ENCODE measurements at regions not wholly inside any gene's neighbourhood (a gene's known extent, or its start where the extent isn't known, plus 50 kb on each side); places are given as distances from the start of the nearest gene placed in this dataset.
"Not testable (repeated sequence)": the region's sequence is repeated elsewhere in the genome, so short reads cannot be mapped to it uniquely, and the experiment has no call there.

DNA sequence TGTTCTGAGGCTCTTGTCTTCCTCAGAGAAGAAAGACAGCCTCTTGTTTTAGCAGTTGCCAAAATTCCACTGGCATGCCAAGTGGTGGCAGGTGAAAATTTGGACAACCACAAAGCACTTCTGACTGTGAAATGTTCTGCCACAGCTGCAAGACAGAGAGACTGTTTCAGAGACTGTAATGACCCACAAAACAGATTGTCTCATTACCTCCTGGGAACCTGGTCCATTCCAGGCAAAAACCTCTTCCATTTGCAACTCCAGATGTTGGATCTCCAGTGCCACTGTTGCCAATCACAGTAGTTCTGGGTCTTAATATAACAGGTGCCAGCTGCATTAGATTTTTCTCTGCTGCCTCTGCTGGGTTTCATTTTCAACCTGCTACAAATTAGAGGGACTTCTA lies 911.5 kb downstream of the UQCRFS1 start:
- DNase-seq (ENCODE audit: extremely low spot score): no peak
- H3K36me3 ChIP-seq (ENCODE audit: insufficient read depth): no peaks in the 10 kb centered on the region
- H3K27ac ChIP-seq (ENCODE audit: low read depth): no peak overlapping the region
- no peak overlapping the region for H3K4me3 ChIP-seq (ENCODE audit: low read depth, low read length)
- H3K4me1 ChIP-seq (ENCODE audit: insufficient read depth): no peaks in the 10 kb centered on the region

GRCh38 chr19:28299649-28300048 lies 913.3 kb downstream of the UQCRFS1 start:
- no peaks in the 10 kb centered on the region for H3K36me3 ChIP-seq (ENCODE audit: insufficient read depth)
- no peak for DNase-seq (ENCODE audit: extremely low spot score)
- H3K27ac ChIP-seq (ENCODE audit: low read depth): no peak overlapping the region
- no peak overlapping the region for H3K4me3 ChIP-seq (ENCODE audit: low read depth, low read length)
- no peaks in the 10 kb centered on the region for H3K4me1 ChIP-seq (ENCODE audit: insufficient read depth)
- WGBS: 68% methylated on average over 7 of the region's 7 CpGs

GRCh38 chr19:28297586-28298157 lies 915.3 kb downstream of the UQCRFS1 start:
- H3K4me1 ChIP-seq (ENCODE audit: insufficient read depth): no peaks in the 10 kb centered on the region
- no peak overlapping the region for H3K27ac ChIP-seq (ENCODE audit: low read depth)
- H3K36me3 ChIP-seq (ENCODE audit: insufficient read depth): no peaks in the 10 kb centered on the region
- 52% methylated on average over 11 of the region's 11 CpGs for WGBS
- no peak for DNase-seq (ENCODE audit: extremely low spot score)
- H3K4me3 ChIP-seq (ENCODE audit: low read depth, low read length): no peak overlapping the region

- Histone ChIP-seq H3K4me3 (ENCODE audit: low read depth, low read length) (no peak overlapping the region), H3K36me3 (ENCODE audit: insufficient read depth) (no peaks in the 10 kb centered on the region), H3K27ac (ENCODE audit: low read depth) (no peak overlapping the region), H3K4me1 (ENCODE audit: insufficient read depth) (no peaks in the 10 kb centered on the region)
- 85% methylated on average over 2 of the region's 2 CpGs for WGBS
- DNase-seq (ENCODE audit: extremely low spot score): no peak
Observed at GRCh38 chr19:28297036-28297435, 915.9 kb downstream of the UQCRFS1 start.

DNA sequence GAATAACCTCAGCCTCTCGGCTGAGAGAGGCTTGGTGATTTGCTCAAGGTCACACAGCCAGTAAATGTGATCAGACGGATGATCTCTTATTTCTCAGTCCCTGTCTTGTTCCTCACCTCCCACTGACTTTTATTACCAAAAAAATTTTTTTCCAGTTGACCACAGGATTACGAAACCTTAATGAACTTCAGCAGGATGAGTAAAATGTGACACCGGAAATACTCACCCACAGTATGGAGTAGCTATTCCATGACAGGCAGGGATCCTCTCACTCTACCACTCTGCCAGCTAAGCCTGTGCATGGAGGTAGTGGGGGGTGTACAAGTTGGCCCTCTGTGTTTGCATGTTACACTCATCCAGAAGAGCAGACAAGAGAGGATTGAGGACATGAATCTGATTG lies 916.4 kb downstream of the UQCRFS1 start:
- Histone ChIP-seq H3K36me3 (ENCODE audit: insufficient read depth) (no peaks in the 10 kb centered on the region), H3K27ac (ENCODE audit: low read depth) (no peak overlapping the region), H3K4me1 (ENCODE audit: insufficient read depth) (no peaks in the 10 kb centered on the region), H3K4me3 (ENCODE audit: low read depth, low read length) (no peak overlapping the region)
- DNase-seq (ENCODE audit: extremely low spot score): no peak
- WGBS: 85% methylated on average over 4 of the region's 4 CpGs

DNA sequence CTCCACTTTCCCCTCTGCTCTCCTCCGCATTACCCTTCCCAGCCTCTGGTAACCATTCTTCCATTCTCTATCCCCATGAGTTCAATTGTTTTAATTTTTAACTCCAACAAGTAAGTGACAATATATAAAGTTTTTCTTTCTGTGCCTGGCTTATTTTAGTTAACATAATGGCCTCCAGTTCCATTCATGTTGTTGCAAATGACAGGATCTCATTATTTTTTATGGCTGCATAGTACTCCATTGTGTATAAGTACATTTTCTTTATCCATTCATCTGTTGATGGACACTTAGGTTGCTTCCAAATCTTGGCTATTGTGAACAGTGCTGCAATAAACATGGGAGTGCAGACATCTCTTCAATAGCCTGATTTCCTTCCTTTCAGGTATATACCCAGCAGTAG lies 918.0 kb downstream of the UQCRFS1 start:
- H3K4me1 ChIP-seq (ENCODE audit: insufficient read depth); DNase-seq (ENCODE audit: extremely low spot score); H3K4me3 ChIP-seq (ENCODE audit: low read depth, low read length); H3K27ac ChIP-seq (ENCODE audit: low read depth); H3K36me3 ChIP-seq (ENCODE audit: insufficient read depth): not testable (repeated sequence)
- WGBS: 97% methylated on average over 1 of the region's 1 CpG

GRCh38 chr19:28294395-28294794 lies 918.6 kb downstream of the UQCRFS1 start:
- 55% methylated on average over 6 of the region's 6 CpGs for WGBS
- no peaks in the 10 kb centered on the region for H3K4me1 ChIP-seq (ENCODE audit: insufficient read depth)
- H3K4me3 ChIP-seq (ENCODE audit: low read depth, low read length): no peak overlapping the region
- H3K27ac ChIP-seq (ENCODE audit: low read depth): no peak overlapping the region
- no peaks in the 10 kb centered on the region for H3K36me3 ChIP-seq (ENCODE audit: insufficient read depth)
- no peak for DNase-seq (ENCODE audit: extremely low spot score)

DNA sequence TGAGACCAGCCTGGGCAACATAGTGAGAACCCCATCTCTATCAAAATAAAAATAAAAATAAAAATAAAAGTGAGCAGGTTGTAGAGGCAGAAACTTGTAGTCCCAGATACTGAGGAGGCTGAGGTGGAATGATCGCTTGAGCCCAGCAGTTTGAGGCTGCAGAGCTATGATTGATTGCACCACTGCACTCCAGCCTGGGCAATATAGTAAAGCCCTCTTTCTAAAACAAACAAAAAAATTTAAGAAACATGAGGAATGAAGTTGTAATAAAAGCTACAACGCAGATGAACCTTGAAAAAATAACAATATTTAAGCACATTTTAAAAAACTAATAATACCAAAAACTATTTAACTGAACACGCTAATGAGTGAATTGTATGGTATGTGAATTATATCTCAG lies 919.3 kb downstream of the UQCRFS1 start:
- 87% methylated on average over 3 of the region's 3 CpGs for WGBS
- no peak for DNase-seq (ENCODE audit: extremely low spot score)
- Histone ChIP-seq H3K4me1 (ENCODE audit: insufficient read depth) (no peaks in the 10 kb centered on the region), H3K4me3 (ENCODE audit: low read depth, low read length) (no peak overlapping the region), H3K27ac (ENCODE audit: low read depth) (no peak overlapping the region), H3K36me3 (ENCODE audit: insufficient read depth) (no peaks in the 10 kb centered on the region)

GRCh38 chr19:28292822-28293500 lies 920.0 kb downstream of the UQCRFS1 start:
- H3K27ac ChIP-seq (ENCODE audit: low read depth): no peak overlapping the region
- H3K36me3 ChIP-seq (ENCODE audit: insufficient read depth): no peaks in the 10 kb centered on the region
- H3K4me1 ChIP-seq (ENCODE audit: insufficient read depth): no peaks in the 10 kb centered on the region
- no peak for DNase-seq (ENCODE audit: extremely low spot score)
- WGBS: 65% methylated on average over 10 of the region's 10 CpGs
- H3K4me3 ChIP-seq (ENCODE audit: low read depth, low read length): no peak overlapping the region

DNA sequence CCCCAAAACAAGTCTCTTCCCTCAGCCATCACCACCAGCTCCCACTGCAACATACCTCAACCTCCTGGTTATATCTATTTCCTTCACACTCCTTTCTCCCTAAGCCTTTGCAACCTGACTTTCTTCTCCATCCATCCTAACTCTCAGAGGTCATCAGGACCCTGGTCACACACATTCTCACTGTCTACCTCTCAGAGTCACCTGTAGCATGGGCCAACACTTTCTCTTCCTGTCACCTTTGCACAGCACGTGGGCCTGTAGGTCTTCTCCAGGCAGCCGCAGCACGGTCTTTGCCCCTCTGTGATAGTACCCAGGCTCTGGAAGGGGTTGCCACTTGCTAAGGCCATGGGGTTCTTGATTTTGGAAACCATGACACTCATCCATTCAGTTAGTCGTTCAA lies 921.1 kb downstream of the UQCRFS1 start:
- Histone ChIP-seq H3K36me3 (ENCODE audit: insufficient read depth) (no peaks in the 10 kb centered on the region), H3K4me1 (ENCODE audit: insufficient read depth) (no peaks in the 10 kb centered on the region), H3K27ac (ENCODE audit: low read depth) (no peak overlapping the region), H3K4me3 (ENCODE audit: low read depth, low read length) (no peak overlapping the region)
- DNase-seq (ENCODE audit: extremely low spot score): no peak
- WGBS: 86% methylated on average over 4 of the region's 4 CpGs

- Histone ChIP-seq H3K4me1 (ENCODE audit: insufficient read depth) (no peaks in the 10 kb centered on the region), H3K27ac (ENCODE audit: low read depth) (no peak overlapping the region), H3K4me3 (ENCODE audit: low read depth, low read length) (no peak overlapping the region), H3K36me3 (ENCODE audit: insufficient read depth) (no peaks in the 10 kb centered on the region)
- peak; percentile 41 for DNase-seq (ENCODE audit: extremely low spot score)
- WGBS: 57% methylated on average over 3 of the region's 3 CpGs
Observed at GRCh38 chr19:28290963-28291657, 921.8 kb downstream of the UQCRFS1 start.

GRCh38 chr19:28289295-28290063 lies 923.5 kb downstream of the UQCRFS1 start:
- no peaks in the 10 kb centered on the region for H3K4me1 ChIP-seq (ENCODE audit: insufficient read depth)
- H3K36me3 ChIP-seq (ENCODE audit: insufficient read depth): no peaks in the 10 kb centered on the region
- no peak overlapping the region for H3K4me3 ChIP-seq (ENCODE audit: low read depth, low read length)
- DNase-seq (ENCODE audit: extremely low spot score): peak; percentile 81
- no peak overlapping the region for H3K27ac ChIP-seq (ENCODE audit: low read depth)
- 17% methylated on average over 9 of the region's 9 CpGs for WGBS

DNA sequence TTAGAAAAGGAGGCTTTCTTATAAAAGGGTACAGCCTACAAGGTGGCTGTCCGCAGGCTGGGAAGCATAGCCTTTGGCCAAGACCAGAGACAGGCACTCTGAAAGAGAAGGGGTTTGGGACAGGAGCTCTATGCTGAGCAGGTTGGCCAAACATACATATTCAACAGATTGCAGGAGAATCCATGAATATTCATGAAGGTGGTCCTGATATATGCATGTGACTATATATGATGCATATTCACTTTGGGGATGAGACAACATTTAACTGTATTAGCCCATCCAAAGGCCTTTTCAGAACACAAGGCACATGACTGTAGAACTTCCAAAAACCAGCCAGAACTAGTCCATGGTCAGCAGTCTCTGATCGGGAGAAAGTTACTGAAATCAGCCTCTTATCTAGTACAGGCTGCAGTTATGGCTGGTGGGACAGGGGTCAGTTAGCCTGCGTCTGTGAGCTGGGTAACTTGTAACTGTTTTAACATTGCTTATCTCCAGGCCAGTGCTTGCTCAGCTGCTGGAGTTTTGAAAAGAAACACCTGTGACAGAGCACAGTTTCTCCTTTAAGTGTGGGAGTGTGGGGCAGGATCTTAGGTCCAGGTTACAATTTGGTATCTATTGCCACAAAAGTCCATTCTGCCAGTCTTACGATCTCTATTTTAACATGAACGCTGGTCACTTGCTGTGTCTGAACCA lies 924.2 kb downstream of the UQCRFS1 start:
- Histone ChIP-seq H3K36me3 (ENCODE audit: insufficient read depth) (no peaks in the 10 kb centered on the region), H3K27ac (ENCODE audit: low read depth) (no peak overlapping the region), H3K4me1 (ENCODE audit: insufficient read depth) (no peaks in the 10 kb centered on the region), H3K4me3 (ENCODE audit: low read depth, low read length) (no peak overlapping the region)
- 42% methylated on average over 5 of the region's 5 CpGs for WGBS
- DNase-seq (ENCODE audit: extremely low spot score): no peak
